K562 (cell line): ENCODE measurements at regions not wholly inside any gene's neighbourhood (a gene's known extent, or its start where the extent isn't known, plus 50 kb on each side); places are given as distances from the start of the nearest gene placed in this dataset.

Experiments
- TARDBP ChIP-seq: fragments of 450-650 bp; IDR thresholded peaks from 2 replicates; pipeline ENCODE4 v1.6.1; 2016
- ZBTB40 ChIP-seq, 2 experiments: fragments of 450-650 bp in 1 of 2; sonication (generic) in 1 of 2; formaldehyde crosslinking in 1 of 2; IDR thresholded peaks; 2 replicates each; pipeline versions ENCODE4 v1.7.1 to v1.9.0; 2016 to 2022; ENCODE audit warnings: inconsistent platforms in 1 of 2, mild to moderate bottlenecking in 1 of 2, missing genetic modification reagents in 1 of 2
- ZNF282 ChIP-seq: sonication (generic); formaldehyde crosslinking; IDR thresholded peaks from 2 replicates; pipeline ENCODE4 v1.8.1; 2023; ENCODE audit warnings: missing genetic modification reagents

GRCh38 chr14:22471545-22472121 is 117.4 kb downstream of the DAD1 start (continued):
- TF ChIP-seq ZBTB40 (IDR thresholded peaks at IDR 0.05) (peak; percentile 60; the same call in 1 of the 2 replicates), ZBTB40 (CRISPR knock-in tag; IDR thresholded peaks at IDR 0.05) (no peak), ZNF282 (no peak), TARDBP (no peak)
- TF ChIP-seq, all 486 proteins: peak for 13
